ENCODE measurements at regions not wholly inside any gene's neighbourhood (a gene's known extent, or its start where the extent isn't known, plus 50 kb on each side); places are given as distances from the start of the nearest gene placed in this dataset.
"Not testable (repeated sequence)": the region's sequence is repeated elsewhere in the genome, so short reads cannot be mapped to it uniquely, and the experiment has no call there.

- Mint-ChIP-seq H3K36me3 (peaks cover 0 to 1% of the 10 kb centered on the region in 2 donors), H3K9me3 (peaks cover 0 to 11% of the 10 kb centered on the region in 2 donors), H3K27me3 (no peaks in the 10 kb centered on the region), H3K4me1 (no peaks in the 10 kb centered on the region), H3K4me3 (no peak overlapping the region), H3K27ac (no peak overlapping the region)
- ATAC-seq (replicated peaks) (no peak), DNase-seq (no peak)
Observed at GRCh38 chr1:65541161-65541560, 120.7 kb downstream of the LEPR start.

- H3K9me3 Mint-ChIP-seq, result peaks cover 0 to 11% of the 10 kb centered on the region in 2 donors
- no peak for ATAC-seq (replicated peaks)
Observed at GRCh38 chr1:65541865-65542264, 121.4 kb downstream of the LEPR start.

DNA sequence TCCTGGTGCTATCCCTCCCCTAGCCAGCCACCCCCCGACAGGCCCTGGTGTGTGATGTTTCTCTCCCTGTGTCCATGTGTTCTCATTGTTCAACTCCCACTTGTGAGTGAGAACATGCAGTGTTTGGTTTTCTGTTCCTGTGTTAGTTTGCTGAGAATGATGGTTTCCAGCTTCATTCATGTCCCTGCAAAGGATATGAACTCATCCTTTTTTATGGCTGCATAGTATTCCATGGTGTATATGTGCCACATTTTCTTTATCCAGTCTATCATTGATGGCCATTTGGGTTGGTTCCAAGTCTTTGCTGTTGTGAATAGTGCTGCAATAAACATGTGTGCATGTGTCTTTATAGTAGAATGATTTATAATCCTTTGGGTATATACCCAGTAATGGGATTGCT is 122.1 kb downstream of the LEPR start:
- H3K27ac Mint-ChIP-seq; H3K4me3 Mint-ChIP-seq; ATAC-seq (replicated peaks); DNase-seq; H3K27me3 Mint-ChIP-seq; H3K36me3 Mint-ChIP-seq; H3K4me1 Mint-ChIP-seq: not testable (repeated sequence)
- peaks cover 0 to 11% of the 10 kb centered on the region in 2 donors for H3K9me3 Mint-ChIP-seq

More at GRCh38 chr1:65541865-65542264, 121.4 kb downstream of the LEPR start:
- no peak overlapping the region for H3K27ac Mint-ChIP-seq
- no peak for DNase-seq
- H3K4me3 Mint-ChIP-seq, result no peak overlapping the region
- H3K36me3 Mint-ChIP-seq, result peaks cover 0 to 1% of the 10 kb centered on the region in 2 donors
- H3K27me3 Mint-ChIP-seq, result no peaks in the 10 kb centered on the region
- no peaks in the 10 kb centered on the region for H3K4me1 Mint-ChIP-seq

DNA sequence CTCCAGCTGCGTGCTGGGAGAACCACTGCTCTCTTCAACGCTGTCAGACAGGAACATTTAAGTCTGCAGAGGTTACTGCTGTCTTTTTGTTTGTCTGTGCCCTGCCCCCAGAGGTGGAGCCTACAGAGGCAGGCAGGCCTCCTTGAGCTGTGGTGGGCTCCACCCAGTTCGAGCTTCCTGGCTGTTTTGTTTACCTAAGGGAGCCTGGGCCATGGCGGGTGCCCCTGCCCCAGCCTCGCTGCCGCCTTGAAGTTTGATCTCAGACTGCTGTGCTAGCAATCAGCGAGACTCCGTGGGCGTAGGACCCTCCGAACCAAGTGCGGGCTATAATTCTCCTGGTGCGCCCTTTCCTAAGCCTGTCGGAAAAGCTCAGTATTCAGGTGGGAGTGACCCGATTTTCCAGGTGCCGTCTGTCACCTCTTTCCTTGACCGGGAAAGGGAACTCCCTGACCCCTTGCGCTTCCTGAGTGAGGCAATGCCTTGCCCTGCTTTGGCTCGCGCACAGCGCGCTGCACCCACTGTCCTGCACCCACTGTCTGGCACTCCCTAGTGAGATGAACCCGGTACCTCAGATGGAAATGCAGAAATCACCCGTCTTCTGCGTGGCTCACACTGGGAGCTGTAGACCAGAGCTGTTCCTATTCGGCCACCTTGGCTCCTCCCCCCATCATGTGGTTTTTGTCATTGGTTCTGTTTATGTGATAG is 130.0 kb downstream of the LEPR start:
- ATAC-seq (replicated peaks); H3K4me1 Mint-ChIP-seq; H3K36me3 Mint-ChIP-seq; H3K4me3 Mint-ChIP-seq; H3K27ac Mint-ChIP-seq; H3K27me3 Mint-ChIP-seq; DNase-seq: not testable (repeated sequence)
- peaks cover 19 to 27% of the 10 kb centered on the region in 2 donors for H3K9me3 Mint-ChIP-seq

- H3K27ac Mint-ChIP-seq; ATAC-seq (replicated peaks); H3K27me3 Mint-ChIP-seq; DNase-seq; H3K4me3 Mint-ChIP-seq; H3K4me1 Mint-ChIP-seq; H3K36me3 Mint-ChIP-seq: not testable (repeated sequence)
- H3K9me3 Mint-ChIP-seq, result peaks cover 24 to 29% of the 10 kb centered on the region in 2 donors
Observed at GRCh38 chr1:65552484-65552883, 132.0 kb downstream of the LEPR start.

DNA sequence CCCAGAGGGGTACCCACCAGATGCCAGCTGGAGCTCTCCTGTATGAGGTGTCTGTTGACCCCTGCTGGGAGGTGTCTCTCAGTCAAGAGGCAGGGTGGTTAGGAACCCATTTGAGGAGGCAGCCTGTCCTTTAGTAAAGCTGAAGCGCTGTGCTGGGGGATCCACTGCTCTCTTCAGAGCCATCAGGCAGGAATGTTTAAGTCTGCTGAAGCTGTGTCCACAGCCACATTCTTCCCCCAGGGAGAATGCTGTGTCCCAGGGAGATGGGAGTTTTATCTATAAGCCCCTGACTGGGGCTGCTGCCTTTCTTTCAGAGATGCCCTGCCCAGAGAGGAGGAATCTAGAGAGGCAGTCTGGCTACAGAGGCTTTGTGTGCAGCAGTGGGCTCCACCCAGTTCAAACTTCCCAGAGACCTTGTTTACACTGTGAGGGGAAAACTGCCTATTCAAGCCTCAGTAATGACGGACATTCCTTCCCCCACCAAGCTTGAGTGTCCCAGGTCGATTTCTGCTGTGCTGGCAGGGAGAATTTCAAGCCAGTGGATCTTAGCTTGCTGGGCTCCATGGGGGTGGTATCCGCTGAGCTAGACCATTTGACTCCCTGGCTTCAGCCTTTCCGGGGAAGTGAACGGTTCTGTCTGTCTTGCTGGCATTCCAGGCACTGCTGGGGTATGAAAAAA is 133.8 kb downstream of the LEPR start:
- not testable (repeated sequence) for ATAC-seq (replicated peaks); H3K27ac Mint-ChIP-seq; DNase-seq; H3K36me3 Mint-ChIP-seq; H3K4me3 Mint-ChIP-seq; H3K4me1 Mint-ChIP-seq; H3K27me3 Mint-ChIP-seq
- peaks cover 22 to 24% of the 10 kb centered on the region in 2 donors for H3K9me3 Mint-ChIP-seq

- Mint-ChIP-seq H3K4me1 (no peaks in the 10 kb centered on the region), H3K9me3 (peaks cover 22 to 24% of the 10 kb centered on the region in 2 donors), H3K27ac (no peak overlapping the region), H3K27me3 (peaks cover 0 to 4% of the 10 kb centered on the region in 2 donors), H3K36me3 (peaks cover 2 to 3% of the 10 kb centered on the region in 2 donors), H3K4me3 (no peak overlapping the region)
- DNase-seq (no peak), ATAC-seq (replicated peaks) (no peak)
Observed at GRCh38 chr1:65554829-65555228, 134.4 kb downstream of the LEPR start.

- ATAC-seq (replicated peaks), result no peak
- Mint-ChIP-seq H3K36me3 (no peaks in the 10 kb centered on the region), H3K9me3 (peaks cover 6 to 8% of the 10 kb centered on the region in 2 donors), H3K4me1 (no peaks in the 10 kb centered on the region), H3K27me3 (no peaks in the 10 kb centered on the region), H3K4me3 (no peak overlapping the region), H3K27ac (no peak overlapping the region)
- no peak for DNase-seq
Observed at GRCh38 chr1:65558215-65558614, 137.7 kb downstream of the LEPR start.

DNA sequence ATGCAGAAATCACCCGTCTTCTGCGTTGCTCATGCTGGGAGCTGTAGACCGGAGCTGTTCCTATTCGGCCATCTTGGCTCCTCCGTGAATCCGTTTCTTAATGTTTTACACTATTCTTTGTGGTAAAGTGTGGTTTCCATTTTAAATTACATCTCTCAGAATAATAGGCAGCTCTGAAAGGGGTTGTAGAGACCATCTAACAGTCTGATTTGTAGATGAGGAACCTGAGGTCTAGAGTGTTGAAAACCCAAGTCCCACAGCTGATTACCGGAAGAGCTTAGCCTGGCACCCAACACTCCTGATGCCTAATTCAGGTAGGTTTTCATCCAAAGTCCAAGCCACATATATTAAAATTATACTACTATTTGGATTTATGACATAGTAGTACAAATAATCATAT is 144.0 kb downstream of the LEPR start:
- Mint-ChIP-seq H3K27me3 (no peaks in the 10 kb centered on the region), H3K36me3 (peaks cover 0 to 7% of the 10 kb centered on the region in 2 donors), H3K27ac (no peak overlapping the region), H3K4me1 (no peaks in the 10 kb centered on the region), H3K9me3 (peaks cover 4 to 8% of the 10 kb centered on the region in 2 donors), H3K4me3 (no peak overlapping the region)
- no peak for ATAC-seq (replicated peaks)
- no peak for DNase-seq

GRCh38 chr1:65568285-65568684 is 147.8 kb downstream of the LEPR start:
- DNase-seq (no peak), ATAC-seq (replicated peaks) (no peak)
- Mint-ChIP-seq H3K27ac (no peak overlapping the region), H3K4me1 (no peaks in the 10 kb centered on the region), H3K9me3 (peaks cover 4 to 8% of the 10 kb centered on the region in 2 donors), H3K27me3 (no peaks in the 10 kb centered on the region), H3K4me3 (no peak overlapping the region), H3K36me3 (peaks cover 0 to 7% of the 10 kb centered on the region in 2 donors)

DNA sequence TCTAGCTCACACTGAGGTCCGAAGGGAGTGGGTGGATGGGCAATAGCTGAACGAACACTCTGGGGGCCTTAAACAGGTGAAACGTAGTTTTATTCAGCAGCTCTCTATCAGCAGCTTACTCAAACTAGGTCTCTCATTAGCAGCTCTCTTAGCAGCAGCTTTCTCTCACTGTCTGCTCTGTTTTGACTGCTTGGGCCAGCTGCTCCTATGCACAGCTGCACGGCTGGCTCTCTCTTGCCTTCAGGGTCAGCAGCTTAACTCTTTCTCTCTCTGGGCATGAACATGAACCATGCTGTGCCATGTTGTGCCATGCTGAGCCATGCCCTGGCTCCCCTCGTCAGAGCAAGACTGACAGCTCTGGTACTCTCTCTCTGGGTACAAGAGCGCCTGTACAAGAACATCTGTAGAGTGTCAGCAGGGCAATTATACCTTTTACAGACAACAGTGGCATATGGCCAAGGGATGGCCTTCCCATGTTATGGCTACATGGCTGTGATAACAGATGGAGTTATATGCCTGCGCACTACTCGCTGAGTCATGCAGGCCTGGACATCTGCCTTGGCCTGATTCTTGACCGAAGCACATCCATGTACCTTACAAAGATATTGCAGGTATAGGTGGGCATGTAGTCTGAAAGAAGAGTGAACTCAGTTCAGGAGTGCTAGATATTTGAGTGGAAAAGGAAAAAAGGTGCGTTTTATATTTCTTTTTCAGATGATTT is 152.4 kb downstream of the LEPR start:
- peaks cover 0 to 7% of the 10 kb centered on the region in 2 donors for H3K36me3 Mint-ChIP-seq
- peaks cover 4 to 6% of the 10 kb centered on the region in 2 donors for H3K9me3 Mint-ChIP-seq
- no peak overlapping the region for H3K27ac Mint-ChIP-seq
- H3K4me3 Mint-ChIP-seq, result no peak overlapping the region
- H3K27me3 Mint-ChIP-seq, result no peaks in the 10 kb centered on the region
- no peak for ATAC-seq (replicated peaks)
- DNase-seq, result no peak
- H3K4me1 Mint-ChIP-seq, result no peaks in the 10 kb centered on the region

DNA sequence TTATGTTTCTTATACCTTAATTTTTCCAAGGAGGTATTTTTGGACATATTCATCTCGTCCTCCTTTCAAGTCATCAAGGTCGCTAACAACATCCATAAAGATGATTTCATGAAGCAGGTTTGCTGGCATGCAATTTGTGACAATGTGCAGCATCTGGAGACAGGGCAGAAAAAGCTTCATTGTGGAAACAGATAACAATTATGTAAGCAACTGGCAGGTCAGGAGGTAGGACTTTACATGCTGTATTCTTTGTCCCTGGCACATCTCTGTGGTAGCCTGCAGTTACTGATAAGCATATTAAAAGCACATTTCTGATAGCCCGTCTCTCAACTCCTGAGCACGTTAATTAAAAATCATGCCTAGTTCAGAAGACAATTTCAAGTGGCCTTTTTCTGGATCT is 156.8 kb downstream of the LEPR start:
- Mint-ChIP-seq H3K4me3 (no peak overlapping the region), H3K27ac (no peak overlapping the region)

GRCh38 chr1:65577982-65578381 is 157.5 kb downstream of the LEPR start:
- H3K9me3 Mint-ChIP-seq; DNase-seq; H3K27ac Mint-ChIP-seq; H3K4me1 Mint-ChIP-seq; H3K36me3 Mint-ChIP-seq; ATAC-seq (replicated peaks); H3K27me3 Mint-ChIP-seq; H3K4me3 Mint-ChIP-seq: not testable (repeated sequence)

More for the DNA sequence above, 156.8 kb downstream of the LEPR start:
- Mint-ChIP-seq H3K9me3 (peaks cover 0 to 1% of the 10 kb centered on the region in 2 donors), H3K27me3 (peaks cover 0 to 3% of the 10 kb centered on the region in 2 donors), H3K4me1 (no peaks in the 10 kb centered on the region), H3K36me3 (no peaks in the 10 kb centered on the region)
- no peak for ATAC-seq (replicated peaks)
- no peak for DNase-seq

DNA sequence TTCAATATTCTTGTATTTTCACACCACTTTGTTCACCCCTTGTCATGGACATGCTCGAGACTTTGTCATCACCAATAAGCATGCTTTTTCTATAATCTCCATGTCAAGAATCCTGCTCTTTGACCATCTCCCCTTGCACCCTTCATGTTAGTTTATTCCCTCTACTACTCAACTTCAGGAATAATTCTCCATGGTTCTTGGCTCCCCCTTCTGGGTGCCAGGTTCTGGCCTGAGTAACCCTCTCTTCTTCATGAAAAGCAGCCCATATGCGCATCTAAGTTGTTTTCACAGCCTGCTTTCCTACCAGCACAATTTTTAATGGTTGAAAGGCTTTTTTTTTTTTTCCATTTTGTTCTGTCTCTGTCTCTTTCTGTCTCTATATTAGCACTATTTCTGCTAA is 160.7 kb downstream of the LEPR start:
- Mint-ChIP-seq H3K36me3 (no peaks in the 10 kb centered on the region), H3K4me1 (no peaks in the 10 kb centered on the region), H3K9me3 (peaks cover 4 to 9% of the 10 kb centered on the region in 2 donors), H3K27me3 (peaks cover 0 to 3% of the 10 kb centered on the region in 2 donors), H3K27ac (no peak overlapping the region), H3K4me3 (no peak overlapping the region)
- ATAC-seq (replicated peaks) (no peak), DNase-seq (no peak)
